ENCODE measurements at regions not wholly inside any gene's neighbourhood (a gene's known extent, or its start where the extent isn't known, plus 50 kb on each side); places are given as distances from the start of the nearest gene placed in this dataset.

DNA sequence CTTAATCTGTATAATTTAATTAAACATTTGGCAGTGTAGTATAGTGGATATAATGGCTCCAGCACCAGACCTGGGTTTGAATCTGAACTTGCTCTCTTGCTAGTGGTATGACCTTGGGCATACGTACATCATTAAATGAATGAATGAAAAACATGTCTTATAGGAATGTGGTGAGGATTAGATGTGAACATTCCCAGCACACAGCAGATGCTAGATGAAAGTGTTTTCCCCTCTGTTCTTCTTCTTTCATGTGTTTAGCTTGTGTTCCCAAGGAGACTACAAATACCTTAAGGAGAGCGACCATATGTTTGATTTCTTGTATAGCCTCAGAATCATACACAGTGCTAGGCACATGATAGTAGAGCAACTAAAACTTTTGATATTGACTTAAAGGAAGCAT, 56.5 kb downstream of the CT47B1 start:
- DNase-seq = no peak

GRCh38 chrX:120813982-120814381, 61.7 kb downstream of the CT47B1 start:
- no peak for DNase-seq

DNA sequence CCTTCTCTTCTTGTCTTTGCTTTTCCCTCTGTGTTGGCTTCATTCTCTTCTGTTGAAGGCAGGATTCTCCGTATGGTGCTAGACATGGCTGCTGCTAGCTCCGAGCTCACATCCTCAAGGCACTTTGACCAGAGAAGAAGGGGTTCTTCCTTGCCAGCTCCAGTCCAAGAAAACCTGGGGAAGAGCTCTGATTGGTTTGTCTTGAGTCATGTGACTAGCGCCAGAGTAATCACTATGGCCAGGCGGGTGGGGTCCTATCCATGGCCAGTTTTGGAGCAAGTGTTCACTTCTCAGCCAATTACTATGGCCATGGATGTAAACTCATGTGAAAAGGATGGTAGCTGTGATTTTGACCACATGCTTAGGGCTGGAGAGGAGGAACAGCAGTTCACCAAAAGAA, 74.2 kb downstream of the CT47B1 start:
- DNase-seq = no peak

DNA sequence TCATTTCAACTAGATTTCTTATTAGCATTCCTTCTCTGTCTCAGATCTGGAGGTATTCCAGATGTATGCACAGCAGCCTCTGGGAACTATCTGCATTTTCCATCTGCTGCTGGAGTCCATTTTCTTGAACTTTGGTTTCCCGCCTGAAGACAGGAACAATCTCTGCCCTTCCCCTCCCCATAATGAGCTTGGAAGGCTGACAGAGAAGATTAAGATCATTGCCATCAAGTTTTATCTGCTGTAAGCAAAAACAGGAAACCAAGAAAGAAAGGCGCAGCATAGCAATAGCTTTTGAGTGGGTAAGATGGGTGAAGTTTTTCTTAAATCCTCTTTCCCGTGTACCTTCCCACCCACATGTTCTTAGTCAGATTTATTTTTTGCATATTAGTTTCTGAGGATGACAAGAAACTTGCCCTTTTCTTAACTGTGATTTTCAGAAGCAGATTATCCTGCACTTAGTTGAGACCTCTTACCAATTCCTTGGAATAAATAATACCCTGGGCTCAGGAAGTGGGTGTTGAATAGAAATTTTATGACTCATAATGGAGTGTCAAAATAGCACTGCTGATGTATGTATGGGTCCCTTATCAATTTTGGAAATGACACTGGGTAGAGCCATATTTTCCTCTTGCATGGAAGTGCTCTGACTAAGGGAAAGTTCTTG, 78.3 kb downstream of the CT47B1 start:
- DNase-seq = no peak

DNA sequence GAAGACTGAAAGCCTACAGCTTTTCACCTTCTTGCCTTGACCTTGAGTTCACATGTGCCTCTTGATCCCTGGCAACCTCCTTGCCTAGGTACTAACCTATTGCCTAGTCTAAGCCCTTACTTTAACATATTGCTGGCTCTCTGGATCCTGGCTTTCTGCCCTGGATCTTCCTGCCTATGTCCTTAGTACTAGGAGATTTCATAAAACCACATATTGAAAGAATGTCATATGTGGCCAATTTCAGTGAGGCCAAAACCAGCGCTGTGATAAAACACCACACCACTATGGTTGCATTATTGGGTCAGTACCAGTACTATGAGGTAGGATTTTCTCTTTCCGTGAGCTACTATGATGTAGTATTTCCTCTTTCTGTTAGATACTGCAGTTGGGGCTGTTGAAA, 80.4 kb downstream of the CT47B1 start:
- no peak for DNase-seq

- no peak for DNase-seq
Observed at GRCh38 chrX:120794525-120794975, 81.1 kb downstream of the CT47B1 start.

- no peak for DNase-seq
Observed at GRCh38 chrX:120793098-120793497, 82.6 kb downstream of the CT47B1 start.

- peak in 1 of 2 experiments; percentile 5 for DNase-seq
Observed at GRCh38 chrX:120791013-120791643, 84.5 kb downstream of the CT47B1 start.

GRCh38 chrX:120790552-120790951, 85.1 kb downstream of the CT47B1 start:
- no peak for DNase-seq

DNA sequence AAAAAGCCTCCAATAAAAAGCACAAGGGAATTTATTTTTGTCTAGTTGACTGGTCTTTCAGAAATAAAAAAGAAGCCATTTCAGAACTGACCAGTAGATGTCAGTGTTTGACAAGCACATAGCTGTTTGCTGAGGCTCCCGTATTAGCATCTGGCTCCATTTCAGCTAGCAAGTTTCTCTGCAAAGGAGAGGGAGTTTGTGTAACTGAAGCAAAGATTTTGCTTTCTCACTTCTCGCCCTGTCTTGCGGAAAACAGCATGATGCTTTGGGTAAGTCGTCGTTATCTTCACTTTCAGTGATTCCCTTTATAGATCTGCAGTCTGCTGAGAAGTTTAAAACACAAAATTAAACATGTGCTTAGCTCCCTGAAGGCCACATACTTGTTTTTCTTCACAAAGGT, 85.5 kb downstream of the CT47B1 start:
- DNase-seq = peak in 1 of 2 experiments; percentile 17

DNA sequence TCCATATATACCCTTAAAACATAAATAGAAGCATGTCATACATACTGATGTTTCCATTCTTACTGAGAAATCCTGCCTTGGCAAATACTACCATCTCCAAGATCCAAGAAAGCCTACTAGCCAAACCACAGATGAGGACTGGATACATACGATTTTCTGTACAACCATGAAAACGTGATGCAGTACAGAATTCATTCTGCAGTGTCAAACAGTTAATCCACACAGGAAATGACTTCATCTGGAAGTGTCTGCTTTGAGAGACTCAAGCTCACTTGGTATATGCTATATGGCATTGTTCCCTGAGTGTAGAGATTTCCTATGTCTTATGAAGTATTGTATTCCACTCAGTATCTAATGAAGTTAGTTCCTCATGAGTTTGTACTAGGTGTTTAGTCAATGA, 94.3 kb downstream of the CT47B1 start:
- no peak for DNase-seq

DNA sequence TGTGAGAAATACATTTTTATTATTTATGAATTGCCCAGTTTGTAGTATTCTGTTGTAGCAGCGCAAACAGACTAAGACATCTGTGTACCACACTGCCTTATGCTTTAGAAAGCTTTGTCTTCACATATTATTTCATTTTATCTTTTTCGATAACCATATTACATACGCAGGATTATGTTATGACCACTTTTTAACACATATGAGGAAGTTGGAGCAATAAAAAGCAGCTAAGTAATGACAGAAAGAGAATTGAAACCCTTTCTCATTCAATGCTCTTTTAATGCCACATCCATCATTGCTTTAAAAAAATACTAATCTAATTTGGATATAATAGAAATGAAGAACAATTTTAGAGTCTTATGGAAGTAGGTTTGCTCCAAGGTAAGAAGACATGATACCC, 99.7 kb downstream of the CT47B1 start:
- DNase-seq = no peak

- no peak for DNase-seq
Observed at GRCh38 chrX:120774606-120775005, 101.1 kb downstream of the CT47B1 start.

DNA sequence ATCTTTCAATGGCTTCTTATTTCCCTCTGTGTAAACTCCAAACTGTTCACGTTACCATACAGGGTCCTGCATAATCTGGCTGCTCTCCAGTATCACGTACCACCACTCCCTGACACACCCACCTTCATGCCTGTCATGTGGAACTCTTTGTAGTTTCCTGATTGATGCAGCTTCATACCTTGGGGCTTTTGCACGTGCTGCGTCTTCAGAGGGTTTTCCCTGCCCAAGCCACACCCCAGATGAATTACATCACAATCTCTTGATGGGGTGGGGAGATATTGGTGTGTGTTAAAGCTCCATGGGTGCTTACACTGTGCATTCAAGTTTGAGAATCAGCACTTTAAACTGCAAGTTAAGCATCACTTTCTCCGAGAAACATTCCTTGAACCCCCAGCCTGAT, 101.9 kb downstream of the CT47B1 start:
- DNase-seq = no peak

GRCh38 chrX:120769576-120770341, 105.9 kb downstream of the CT47B1 start:
- peak in 1 of 2 experiments; percentile 35 for DNase-seq

DNA sequence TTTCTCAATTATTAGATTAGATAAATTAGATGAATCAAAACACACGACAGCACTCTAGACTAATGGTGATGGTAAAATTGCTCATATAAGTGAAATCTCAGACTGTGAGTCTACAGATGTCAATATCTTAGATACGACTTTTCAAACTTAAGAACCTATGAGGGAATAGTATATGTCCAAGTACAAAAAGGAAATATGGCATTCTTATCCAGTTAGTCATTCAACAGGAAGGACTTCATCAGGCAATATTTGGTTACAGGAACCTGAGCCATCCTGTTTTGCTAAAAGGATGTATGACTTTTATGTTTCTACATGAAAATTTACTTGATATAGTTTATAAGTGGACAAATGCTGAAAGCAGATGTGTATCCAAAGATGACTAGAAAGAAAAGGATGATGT, 107.0 kb downstream of the CT47B1 start:
- DNase-seq = peak in 1 of 2 experiments; percentile 17

DNA sequence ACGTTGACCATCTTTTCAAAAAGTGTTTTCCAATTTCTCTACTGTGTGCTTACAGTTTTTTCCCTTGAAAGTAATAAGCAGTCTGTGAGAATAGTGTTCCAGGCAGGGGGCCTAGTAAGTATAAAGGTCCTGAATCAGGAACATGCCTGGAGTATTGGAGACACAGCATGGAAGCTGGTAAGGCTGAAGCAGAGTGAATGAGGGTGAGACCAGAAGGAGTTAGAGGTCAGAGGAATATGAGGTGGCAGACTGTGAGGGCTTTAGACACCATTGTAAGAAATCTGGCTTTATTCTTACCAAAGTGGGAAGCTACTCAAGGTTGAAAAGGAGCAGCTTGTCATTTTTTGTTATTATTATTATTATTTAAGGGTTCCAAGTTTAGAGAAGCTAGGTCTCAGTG, 107.4 kb downstream of the CT47B1 start:
- no peak for DNase-seq

GRCh38 chrX:120763269-120763668, 112.4 kb downstream of the CT47B1 start:
- DNase-seq = no peak

- DNase-seq = no peak
Observed at GRCh38 chrX:120761810-120762209, 113.9 kb downstream of the CT47B1 start.

DNA sequence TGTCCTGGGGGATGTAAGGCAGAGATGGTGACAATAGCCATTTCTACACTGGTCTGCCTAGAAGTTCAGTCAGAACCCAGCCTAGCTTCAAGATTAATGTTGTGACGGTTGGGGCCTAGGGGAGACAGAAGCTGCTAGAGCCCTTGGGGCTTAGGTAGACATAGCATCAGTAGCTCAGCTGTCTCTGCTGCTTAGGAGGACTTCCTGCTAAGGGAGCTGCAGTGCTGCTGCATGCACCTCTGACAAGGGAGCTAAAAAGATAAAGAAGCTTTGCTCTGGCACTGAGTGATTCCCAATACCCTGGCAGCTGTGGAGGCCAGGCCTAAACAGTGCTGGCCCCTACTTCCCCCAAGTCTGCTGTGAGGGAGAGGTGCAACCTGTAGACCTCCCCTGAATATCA, 116.0 kb downstream of the CT47B1 start:
- DNase-seq = no peak

- no peak for DNase-seq
Observed at GRCh38 chrX:120755066-120755846, 120.4 kb downstream of the CT47B1 start.

- no peak for DNase-seq
Observed at GRCh38 chrX:120753413-120754251, 122.0 kb downstream of the CT47B1 start.

Data from SW 1271 (cell line).